Heart left ventricle (tissue), 16 donors: ENCODE measurements at regions not wholly inside any gene's neighbourhood (a gene's known extent, or its start where the extent isn't known, plus 50 kb on each side); places are given as distances from the start of the nearest gene placed in this dataset.

Experiments
- ATAC-seq, 4 donors: fragments of 200-7000 bp; cut with Tn5 transposase; one replicate each; pipeline ENCODE4 v1.9.1; 2020 to 2022; ENCODE audit warnings: moderate library complexity in 4 of 4, mild to moderate bottlenecking in 3 of 4, moderate number of reproducible peaks in 1 of 4
- DNase-seq, 5 donors: peaks; one replicate each; pipeline ENCODE4 v3.0.0-alpha.2; 2020
- H3K27ac ChIP-seq, 12 donors: fragments of 200-600 bp; sonication (generic) in 4 of 12; one replicate each; pipeline versions ENCODE4 v1.5.0 to v1.8.0; 2016 to 2022; ENCODE audit warnings: mild to moderate bottlenecking in 2 of 12
- H3K27me3 ChIP-seq, 9 donors: fragments of 200-600 bp; sonication (generic) in 2 of 9; one replicate each; pipeline versions ENCODE4 v1.5.1 to v1.8.0; 2016 to 2022; ENCODE audit warnings: mild to moderate bottlenecking in 3 of 9
- H3K36me3 ChIP-seq, 9 donors: fragments of 200-600 bp; sonication (generic) in 2 of 9; one replicate each; pipeline versions ENCODE4 v1.5.0 to v1.8.0; 2018 to 2022; ENCODE audit warnings: mild to moderate bottlenecking in 2 of 9
- H3K4me1 ChIP-seq, 12 donors: fragments of 200-600 bp; sonication (generic) in 4 of 12; one replicate each; pipeline versions ENCODE4 v1.5.0 to v1.8.0; 2016 to 2022; ENCODE audit warnings: mild to moderate bottlenecking in 3 of 12
- H3K4me3 ChIP-seq, 12 donors: fragments of 200-600 bp; sonication (generic) in 4 of 12; one replicate each; pipeline versions ENCODE4 v1.5.0 to v1.8.0; 2017 to 2022; ENCODE audit warnings: mild to moderate bottlenecking in 9 of 12, moderate library complexity in 4 of 12
- H3K9me3 ChIP-seq, 12 donors: fragments of 200-600 bp; sonication (generic) in 4 of 12; one replicate each; pipeline versions ENCODE4 v1.5.0 to v1.8.0; 2016 to 2022; ENCODE audit warnings: mild to moderate bottlenecking in 1 of 12
- POLR2A ChIP-seq, 2 donors: fragments of 450-650 bp; IDR thresholded peaks; one replicate each; pipeline ENCODE4 v1.6.1; 2017; ENCODE audit warnings: antibody characterized with exemption in 2 of 2, mild to moderate bottlenecking in 2 of 2, moderate library complexity in 2 of 2
- WGBS, 4 donors: extraction: QIAGEN DNeasy Blood & Tissue Kit in 2 of 4; methylation state at CpG; one replicate each; pipeline versions ENCODE4 v1.1.5 to v1.1.7; 2013 to 2018; 5-methylcytosine and 5-hydroxymethylcytosine counted together
- intact Hi-C, 10 donors: fragments of 100-400 bp; cut with DNase I; formaldehyde crosslinking; loops; one replicate each; pipeline versions ENCODE4 v1.11.1 to v1.14.2; 2022
- TF ChIP-seq, protein P1 (sequence below), 12 donors: fragments of 200-600 bp; sonication (generic) in 4 of 12; IDR thresholded peaks; one replicate each; pipeline versions ENCODE4 v1.5.0 to v1.8.0; 2018 to 2022; ENCODE audit warnings: antibody characterized with exemption in 12 of 12, mild to moderate bottlenecking in 5 of 12
- donor health status: ischemic (EF 13 %, LVEDD 7.1; RV severe dilation, severe dysfunction).
- donor health status: healthy with polysubstance abuse.
- donor health status: DM: no; HTN: yes; CAD: no.
- donor health status: DM: no; HTN: no; CAD: no.
- donor health status: ischemic (EF 25% LVEDD 6.9; RV normal size, moderate dysfunction).
- donor health status: ischemic (EF 25% LVEDD 5.7; RV mildly dilated, moderate dysfunction).
- donor health status: healthy.
- donor health status: DM: yes; HTN: yes; CAD: no.
- donor health status: ischemic (EF 35%, LVEDD 5.7; RV mildly dilated, moderate dysfunction).
- donor health status: nonischemic (EF 11% LVEDD 7.7; RV severe dilation, severe dysfunction).
- donor health status: DM: yes; HTN: yes; CAD: no.
- donor health status: PGD.
- donor health status: ischemic (EF 29% LVEDD 5.4; RV normal size, mild dysfunction).
- donor health status: nonischemic (EF 23%, LVEDD 6.1; RV moderate dilation, normal function).

DNA sequence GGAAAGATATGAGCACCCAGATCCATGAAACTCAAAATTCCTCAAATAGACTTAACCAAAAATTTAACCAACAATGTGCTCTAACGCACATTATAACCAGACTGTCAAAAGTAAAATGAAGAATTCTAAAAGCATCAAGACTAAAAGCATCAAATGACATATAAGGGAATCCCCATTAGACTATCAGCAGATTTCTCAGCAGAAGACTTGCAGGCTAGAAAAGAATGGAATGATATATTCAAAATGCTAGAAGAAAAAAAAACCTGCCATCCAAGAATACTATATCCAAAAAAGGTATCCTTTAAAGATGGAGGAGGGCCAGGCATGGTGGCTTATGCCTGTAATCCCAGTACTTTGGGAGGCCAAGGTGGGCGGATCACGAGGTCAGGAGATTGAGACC is 117.5 kb upstream of the UBASH3B start:
- intact Hi-C loops, result no loop called here
- no peaks in the 10 kb centered on the region for H3K4me1 ChIP-seq

DNA sequence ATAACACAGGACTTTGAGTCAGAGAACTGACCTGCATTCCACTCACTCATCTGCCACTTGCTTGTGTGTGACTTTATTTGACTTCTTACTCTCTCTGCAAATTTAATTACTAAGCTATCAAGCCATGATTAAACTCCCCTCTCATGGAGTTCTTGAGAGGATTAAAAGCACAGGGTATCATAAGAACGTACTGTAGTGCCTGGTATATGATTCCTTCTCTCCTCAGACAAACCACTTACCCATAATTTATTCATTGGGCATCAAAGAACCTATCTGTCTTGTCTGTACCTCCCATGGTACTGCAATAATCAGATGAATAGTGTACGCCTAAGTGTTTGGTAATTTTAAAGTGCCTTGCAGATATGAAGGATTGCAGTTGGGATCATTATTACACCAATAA is 130.6 kb upstream of the UBASH3B start:
- 64 to 79% (median 67%) methylated on average over 2 of the region's 2 CpGs for WGBS, 4 donors
- no peak for TF ChIP-seq POLR2A (IDR thresholded peaks at IDR 0.05)
- TF ChIP-seq, protein P1, sequence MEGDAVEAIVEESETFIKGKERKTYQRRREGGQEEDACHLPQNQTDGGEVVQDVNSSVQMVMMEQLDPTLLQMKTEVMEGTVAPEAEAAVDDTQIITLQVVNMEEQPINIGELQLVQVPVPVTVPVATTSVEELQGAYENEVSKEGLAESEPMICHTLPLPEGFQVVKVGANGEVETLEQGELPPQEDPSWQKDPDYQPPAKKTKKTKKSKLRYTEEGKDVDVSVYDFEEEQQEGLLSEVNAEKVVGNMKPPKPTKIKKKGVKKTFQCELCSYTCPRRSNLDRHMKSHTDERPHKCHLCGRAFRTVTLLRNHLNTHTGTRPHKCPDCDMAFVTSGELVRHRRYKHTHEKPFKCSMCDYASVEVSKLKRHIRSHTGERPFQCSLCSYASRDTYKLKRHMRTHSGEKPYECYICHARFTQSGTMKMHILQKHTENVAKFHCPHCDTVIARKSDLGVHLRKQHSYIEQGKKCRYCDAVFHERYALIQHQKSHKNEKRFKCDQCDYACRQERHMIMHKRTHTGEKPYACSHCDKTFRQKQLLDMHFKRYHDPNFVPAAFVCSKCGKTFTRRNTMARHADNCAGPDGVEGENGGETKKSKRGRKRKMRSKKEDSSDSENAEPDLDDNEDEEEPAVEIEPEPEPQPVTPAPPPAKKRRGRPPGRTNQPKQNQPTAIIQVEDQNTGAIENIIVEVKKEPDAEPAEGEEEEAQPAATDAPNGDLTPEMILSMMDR (IDR thresholded peaks at IDR 0.05), result no peak
- Histone ChIP-seq H3K4me3 (no peak overlapping the region), H3K27me3 (no peaks in the 10 kb centered on the region), H3K4me1 (peaks cover 0 to 19% (median 10%) of the 10 kb centered on the region in 12 donors), H3K9me3 (peaks cover 0 to 3% (median 0%) of the 10 kb centered on the region in 12 donors), H3K27ac (peak overlapping the region in 3 of 12 donors; percentile 35 to 54 (median 37)), H3K36me3 (no peaks in the 10 kb centered on the region)
- DNase-seq (no peak), ATAC-seq (no peak)
- intact Hi-C loops, result no loop called here

More for the DNA sequence above, 117.5 kb upstream of the UBASH3B start:
- WGBS, 4 donors, result 94 to 99% (median 97%) methylated on average over 3 of the region's 3 CpGs
- H3K9me3 ChIP-seq, result peaks cover 0 to 65% (median 34%) of the 10 kb centered on the region in 12 donors
- no peaks in the 10 kb centered on the region for H3K36me3 ChIP-seq
- ATAC-seq (no peak), DNase-seq (no peak)
- TF ChIP-seq, protein P1 (IDR thresholded peaks at IDR 0.05), result no peak
- TF ChIP-seq POLR2A (IDR thresholded peaks at IDR 0.05), result no peak
- no peak overlapping the region for H3K27ac ChIP-seq
- no peaks in the 10 kb centered on the region for H3K27me3 ChIP-seq
- H3K4me3 ChIP-seq, result no peak overlapping the region

DNA sequence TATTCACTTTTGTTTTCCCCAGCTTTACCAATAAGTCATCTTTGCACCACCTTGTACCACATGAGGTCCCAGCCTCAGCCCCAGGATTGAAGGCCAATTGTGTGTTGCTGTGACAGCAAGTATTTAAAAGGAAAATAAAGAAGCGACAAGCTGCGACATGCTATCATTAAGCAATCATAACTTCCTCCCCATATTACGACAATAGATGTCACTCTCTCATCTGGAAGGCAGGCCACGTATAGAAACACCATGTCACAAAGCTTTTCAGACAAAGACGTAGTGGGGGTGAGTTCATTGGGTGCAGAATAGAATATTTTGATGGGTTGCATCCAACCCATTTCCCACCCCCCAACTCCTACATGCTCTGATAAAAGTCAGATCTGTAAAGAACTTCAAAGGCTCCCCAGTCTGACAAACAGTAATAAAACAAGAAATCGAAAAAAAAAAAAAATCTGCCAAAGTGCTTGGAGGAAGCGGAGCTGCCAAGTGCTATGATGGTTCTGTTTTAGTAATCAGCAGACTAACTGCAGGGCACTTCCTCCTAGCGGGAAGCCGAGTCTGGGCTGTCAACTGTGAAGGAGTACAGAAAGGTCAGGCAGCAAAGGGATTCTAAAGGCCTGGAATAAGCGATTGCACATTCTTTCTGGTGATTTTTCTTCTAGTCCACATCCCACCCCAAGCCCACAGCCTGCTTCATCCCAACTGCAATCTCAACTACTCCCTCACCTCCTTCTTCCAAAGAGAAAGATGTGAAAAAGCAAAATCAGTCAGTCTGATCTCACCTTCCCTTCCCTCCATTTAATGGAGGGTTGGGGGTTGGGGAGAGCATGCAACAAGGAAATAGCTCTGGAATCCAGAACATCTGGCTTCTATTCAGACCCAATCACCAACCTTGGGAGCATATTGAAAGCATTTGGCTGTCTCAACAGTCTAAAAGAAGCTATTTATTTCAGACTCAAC is 131.4 kb upstream of the UBASH3B start:
- TF ChIP-seq, protein P1 (IDR thresholded peaks at IDR 0.05), result no peak
- no peak for TF ChIP-seq POLR2A (IDR thresholded peaks at IDR 0.05)
- H3K4me3 ChIP-seq, result no peak overlapping the region
- ATAC-seq (peak in 3 of 4 donors; percentile 79 to 88 (median 86)), DNase-seq (peak in 3 of 5 donors; percentile 31 to 51 (median 40))
- peak overlapping the region in 3 of 12 donors; percentile 35 to 54 (median 37) for H3K27ac ChIP-seq
- peaks cover 0 to 3% (median 0%) of the 10 kb centered on the region in 12 donors for H3K9me3 ChIP-seq
- no peaks in the 10 kb centered on the region for H3K36me3 ChIP-seq
- H3K27me3 ChIP-seq, result no peaks in the 10 kb centered on the region
- 35 to 39% (median 36%) methylated on average over 10 of the region's 10 CpGs for WGBS, 4 donors
- intact Hi-C loops, result no loop called here
- peaks cover 0 to 19% (median 10%) of the 10 kb centered on the region in 12 donors for H3K4me1 ChIP-seq

DNA sequence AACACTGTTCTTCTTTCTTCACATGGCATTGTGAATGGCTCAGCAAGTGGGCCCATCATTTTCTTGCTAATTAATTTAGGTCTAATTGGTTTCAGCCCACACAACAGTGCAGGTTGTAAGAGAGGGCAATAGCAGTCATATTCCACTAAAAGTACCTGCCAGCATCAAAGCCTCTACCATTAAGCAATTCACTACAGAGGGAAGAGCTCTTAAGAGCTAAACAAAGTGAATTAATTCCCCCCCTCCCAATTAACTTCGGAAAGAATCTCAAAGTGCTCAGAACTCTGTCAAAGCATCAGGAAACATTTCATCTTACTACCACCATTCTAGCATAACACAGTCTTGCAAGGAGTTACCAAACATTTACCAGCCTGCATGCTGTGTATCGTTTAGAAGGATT is 133.9 kb upstream of the UBASH3B start:
- H3K4me3 ChIP-seq, result no peak overlapping the region
- no peak overlapping the region for H3K27ac ChIP-seq
- no peaks in the 10 kb centered on the region for H3K36me3 ChIP-seq
- intact Hi-C loops, result no loop called here
- no peaks in the 10 kb centered on the region for H3K9me3 ChIP-seq
- no peak for DNase-seq
- no peak for ATAC-seq
- H3K4me1 ChIP-seq, result peaks cover 0 to 19% (median 10%) of the 10 kb centered on the region in 12 donors
- WGBS, 4 donors, result 70 to 82% (median 78%) methylated on average over 2 of the region's 2 CpGs
- H3K27me3 ChIP-seq, result no peaks in the 10 kb centered on the region
- TF ChIP-seq, protein P1 (IDR thresholded peaks at IDR 0.05), result no peak
- TF ChIP-seq POLR2A (IDR thresholded peaks at IDR 0.05), result no peak
